PC-3 (cell line): ENCODE measurements at regions not wholly inside any gene's neighbourhood (a gene's known extent, or its start where the extent isn't known, plus 50 kb on each side); places are given as distances from the start of the nearest gene placed in this dataset.

Experiments
- ATAC-seq: fragments of 200-7000 bp; cut with Tn5 transposase; 2 replicates; pipeline ENCODE4 v1.9.1; 2020; ENCODE audit warnings: mild to moderate bottlenecking, moderate library complexity
- BruUV-seq: library from RNA; stranded (reverse); fragments of 400-500 nt; replicated peaks from 2 replicates; lab custom pipeline; 2021; lab: Mats Ljungman, UMichigan
- CTCF ChIA-PET: fragments of 300-600 bp; sonication (Branson Sonifier 250); formaldehyde crosslinking; loops from one replicate; lab custom pipeline; 2022; ENCODE audit warnings: antibody characterized with exemption; lab: Charles Lee
- POLR2A ChIA-PET: fragments of 300-600 bp; sonication (Branson Sonifier 250); formaldehyde crosslinking; loops from one replicate; lab custom pipeline; 2022; ENCODE audit warnings: antibody characterized with exemption; ENCODE audit not compliant: unreplicated experiment; lab: Charles Lee
- DNase-seq: peaks from one replicate; pipeline ENCODE4 v3.0.0-alpha.2; 2015
- H2AFZ ChIP-seq: fragments of 300-600 bp; sonication (generic); 2 replicates; pipeline ENCODE4 v1.6.0; 2016; ENCODE audit warnings: antibody characterized with exemption, low read length
- H3F3A ChIP-seq: fragments of 300-600 bp; sonication (generic); one replicate; pipeline ENCODE4 v1.6.0; 2017; ENCODE audit warnings: antibody characterized with exemption, low read length, control low read depth, mild to moderate bottlenecking; ENCODE audit not compliant: unreplicated experiment
- H3K27ac ChIP-seq: fragments of 300-600 bp; sonication (generic); 2 replicates; pipeline ENCODE4 v1.5.1; 2016; ENCODE audit warnings: mild to moderate bottlenecking, low read length
- H3K27me3 ChIP-seq: fragments of 300-600 bp; sonication (generic); 2 replicates; pipeline ENCODE4 v1.6.1; 2016; ENCODE audit warnings: low read length, mixed read lengths
- H3K36me3 ChIP-seq: fragments of 300-600 bp; sonication (generic); 2 replicates; pipeline ENCODE4 v1.6.1; 2016; ENCODE audit warnings: low read depth, mixed run types, low read length, mixed read lengths
- H3K4me1 ChIP-seq: fragments of 300-600 bp; sonication (generic); 2 replicates; pipeline ENCODE4 v1.5.1; 2016; ENCODE audit warnings: low read length; ENCODE audit not compliant: insufficient read depth
- H3K4me2 ChIP-seq: fragments of 300-600 bp; sonication (generic); 2 replicates; pipeline ENCODE4 v1.6.0; 2016; ENCODE audit warnings: low read length
- H3K4me3 ChIP-seq: fragments of 300-600 bp; sonication (generic); 2 replicates; pipeline ENCODE4 v1.5.1; 2016; ENCODE audit warnings: mild to moderate bottlenecking, low read length, mixed read lengths
- H3K79me2 ChIP-seq: fragments of 300-600 bp; sonication (generic); 2 replicates; pipeline ENCODE4 v1.6.1; 2017; ENCODE audit warnings: low read length, mixed read lengths
- H3K9ac ChIP-seq: fragments of 300-600 bp; sonication (generic); 2 replicates; pipeline ENCODE4 v1.6.0; 2016; ENCODE audit warnings: mild to moderate bottlenecking, low read length
- H3K9me2 ChIP-seq: fragments of 300-600 bp; sonication (generic); replicated peaks from 2 replicates; pipeline ENCODE4 v1.6.1; 2016; ENCODE audit warnings: mixed run types, low read length, mixed read lengths
- H3K9me3 ChIP-seq: fragments of 300-600 bp; sonication (generic); 2 replicates; pipeline ENCODE4 v1.6.1; 2016; ENCODE audit warnings: low read length, mixed read lengths
- H4K20me1 ChIP-seq: fragments of 300-600 bp; sonication (generic); 2 replicates; pipeline ENCODE4 v1.6.1; 2016; ENCODE audit warnings: low read length, mixed read lengths
- CTCF ChIP-seq: fragments of 300-600 bp; sonication (generic); conservative IDR thresholded peaks from 2 replicates; pipeline ENCODE4 v1.5.1; 2017; ENCODE audit warnings: antibody characterized with exemption, low read depth, mild to moderate bottlenecking, low read length
- EZH2 ChIP-seq: fragments of 300-600 bp; sonication (generic); IDR thresholded peaks from one replicate; pipeline ENCODE4 v1.6.1; 2017; ENCODE audit warnings: antibody characterized with exemption, mild to moderate bottlenecking, low read length; ENCODE audit not compliant: unreplicated experiment
- EZH2phosphoT487 ChIP-seq: fragments of 300-600 bp; sonication (generic); IDR thresholded peaks from 2 replicates; pipeline ENCODE4 v1.6.1; 2018; ENCODE audit warnings: mild to moderate bottlenecking, antibody characterized with exemption, low read length, borderline replicate concordance
- intact Hi-C: fragments of 100-400 bp; cut with micrococcal nuclease; formaldehyde crosslinking; loops from 2 replicates; pipeline ENCODE4 v1.9.0; 2023

DNA sequence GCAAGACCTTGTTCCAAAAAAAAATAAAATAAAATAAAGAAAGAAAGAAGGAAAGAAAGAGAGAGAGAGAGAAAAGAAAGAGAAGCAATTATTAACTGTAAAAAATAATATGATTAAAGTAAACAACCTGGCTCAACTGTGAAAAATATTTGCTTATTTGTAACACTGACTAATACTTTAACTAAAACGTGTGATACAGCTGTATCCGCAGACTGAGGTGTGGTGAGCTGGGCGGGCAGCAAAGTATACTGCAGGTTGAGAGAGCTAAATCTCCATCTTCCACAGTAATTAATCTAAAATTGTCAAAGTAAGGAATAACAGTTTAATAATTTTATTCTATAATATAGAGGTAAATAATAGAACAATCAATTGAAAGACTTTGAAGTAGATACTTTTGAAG, 145.5 kb upstream of the FAM241A start:
- ChIA-PET CTCF (no interaction called here), POLR2A (no interaction called here)
- no peak overlapping the region for H3K4me3 ChIP-seq

GRCh38 chr4:112001041-112001440, 144.2 kb upstream of the FAM241A start:
- H3K9me2 ChIP-seq, result no peaks in the 10 kb centered on the region
- H3K27me3 ChIP-seq, result peaks cover 61% of the 10 kb centered on the region
- ChIA-PET CTCF (no interaction called here), POLR2A (no interaction called here)
- intact Hi-C loops, result no loop called here
- TF ChIP-seq CTCF (no peak), EZH2phosphoT487 (no peak), EZH2 (no peak)
- H2AFZ ChIP-seq, result no peak overlapping the region
- H3K9me3 ChIP-seq, result no peaks in the 10 kb centered on the region
- H3K4me1 ChIP-seq, result no peaks in the 10 kb centered on the region
- no peaks in the 10 kb centered on the region for H3K79me2 ChIP-seq
- H3F3A ChIP-seq, result no peaks in the 10 kb centered on the region
- ATAC-seq, result no peak
- no peaks in the 10 kb centered on the region for H4K20me1 ChIP-seq
- no peak for DNase-seq
- no TSS peak for BruUV-seq
- H3K36me3 ChIP-seq, result no peaks in the 10 kb centered on the region
- H3K4me2 ChIP-seq, result no peak overlapping the region
- no peak overlapping the region for H3K27ac ChIP-seq
- H3K9ac ChIP-seq, result no peak overlapping the region
- H3K4me3 ChIP-seq, result no peak overlapping the region

More for the DNA sequence above, 145.5 kb upstream of the FAM241A start:
- H3K27ac ChIP-seq, result no peak overlapping the region
- no peaks in the 10 kb centered on the region for H3K9me3 ChIP-seq
- intact Hi-C loops, result no loop called here
- ATAC-seq, result no peak
- H3K4me1 ChIP-seq, result no peaks in the 10 kb centered on the region
- no peak overlapping the region for H2AFZ ChIP-seq
- H3K4me2 ChIP-seq, result no peak overlapping the region
- no peak overlapping the region for H3K9ac ChIP-seq
- TF ChIP-seq CTCF (no peak), EZH2 (no peak), EZH2phosphoT487 (no peak)
- no peaks in the 10 kb centered on the region for H3K36me3 ChIP-seq
- no peaks in the 10 kb centered on the region for H3K79me2 ChIP-seq
- BruUV-seq, result no TSS peak
- no peak for DNase-seq
- no peaks in the 10 kb centered on the region for H3F3A ChIP-seq
- H3K27me3 ChIP-seq, result peaks cover 60% of the 10 kb centered on the region
- no peaks in the 10 kb centered on the region for H3K9me2 ChIP-seq
- no peaks in the 10 kb centered on the region for H4K20me1 ChIP-seq

DNA sequence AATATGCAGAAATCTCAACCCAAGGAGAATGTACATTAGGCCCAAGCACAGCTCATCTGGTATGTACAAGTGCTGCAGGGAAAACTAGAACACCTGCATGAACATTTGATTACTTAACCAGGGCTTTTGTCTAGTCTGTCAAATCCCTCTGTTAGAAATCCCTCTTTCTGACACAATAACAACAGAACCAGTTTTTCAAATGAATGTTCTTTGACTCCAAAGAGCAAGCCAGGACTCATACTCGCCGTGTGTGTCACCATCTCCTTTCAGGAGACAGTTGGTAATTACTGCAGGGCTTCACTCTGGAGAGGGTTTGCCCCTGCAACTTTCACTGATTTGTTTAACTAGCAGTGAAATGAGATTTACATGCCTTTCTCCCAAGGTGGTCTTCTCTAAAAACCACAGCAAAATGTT, 143.0 kb upstream of the FAM241A start:
- no peaks in the 10 kb centered on the region for H3K36me3 ChIP-seq
- H3K9ac ChIP-seq, result no peak overlapping the region
- no peaks in the 10 kb centered on the region for H3K79me2 ChIP-seq
- H3K9me2 ChIP-seq, result no peaks in the 10 kb centered on the region
- ATAC-seq (no peak), DNase-seq (no peak)
- no peaks in the 10 kb centered on the region for H4K20me1 ChIP-seq
- H3K4me2 ChIP-seq, result no peak overlapping the region
- no peak overlapping the region for H3K4me3 ChIP-seq
- no peak overlapping the region for H2AFZ ChIP-seq
- ChIA-PET POLR2A (no interaction called here), CTCF (no interaction called here)
- intact Hi-C loops, result no loop called here
- H3K27ac ChIP-seq, result no peak overlapping the region
- H3K9me3 ChIP-seq, result no peaks in the 10 kb centered on the region
- TF ChIP-seq EZH2phosphoT487 (no peak), CTCF (no peak), EZH2 (no peak)
- no peaks in the 10 kb centered on the region for H3K4me1 ChIP-seq
- H3F3A ChIP-seq, result no peaks in the 10 kb centered on the region
- H3K27me3 ChIP-seq, result peaks cover 60% of the 10 kb centered on the region
- BruUV-seq, result no TSS peak
